GM13976 (cell line): ENCODE measurements at regions not wholly inside any gene's neighbourhood (a gene's known extent, or its start where the extent isn't known, plus 50 kb on each side); places are given as distances from the start of the nearest gene placed in this dataset.

Experiments used
- DNase-seq: peaks from one replicate; pipeline ENCODE4 v3.0.0; 2012; ENCODE audit warnings: low spot score
- CTCF ChIP-seq: IDR thresholded peaks from 2 replicates; pipeline ENCODE4 v1.5.1; 2012; ENCODE audit warnings: borderline replicate concordance, mild to moderate bottlenecking; ENCODE audit not compliant: insufficient read depth; ENCODE audit errors: extremely low read depth, missing control alignments, control extremely low read depth
- in situ Hi-C: fragments of 300-500 bp; cut with MboI; formaldehyde crosslinking; loops from one replicate; pipeline ENCODE4 v1.12.0; 2022; ENCODE audit warnings: low sequenced_read_pairs, mixed read lengths, inconsistent platforms; ENCODE audit not compliant: unreplicated experiment

- no peak for DNase-seq
- TF ChIP-seq CTCF: no peak
- in situ Hi-C loops: no loop called here
Observed at GRCh38 chr15:62378772-62379498, 213.8 kb upstream of the C2CD4B start.

GRCh38 chr15:62380011-62380410, 214.9 kb upstream of the C2CD4B start:
- in situ Hi-C loops: no loop called here
- no peak for DNase-seq
- TF ChIP-seq CTCF: no peak

- in situ Hi-C loops: no loop called here
- no peak for TF ChIP-seq CTCF
- DNase-seq: no peak
Observed at GRCh38 chr15:62382046-62382445, 217.0 kb upstream of the C2CD4B start.

- no peak for TF ChIP-seq CTCF
- peak; percentile 93 for DNase-seq
- in situ Hi-C loops: no loop called here
Observed at GRCh38 chr15:62389885-62390790, 225.1 kb upstream of the C2CD4B start, which contains the start of gene TLN2. Gene TLN2 (plus strand): TSS chr15:62390550.

GRCh38 chr15:62390791-62391640, 225.9 kb upstream of the C2CD4B start:
- TF ChIP-seq CTCF: no peak
- in situ Hi-C loops: no loop called here
- peak; percentile 57 for DNase-seq
